ENCODE measurements at regions not wholly inside any gene's neighbourhood (a gene's known extent, or its start where the extent isn't known, plus 50 kb on each side); places are given as distances from the start of the nearest gene placed in this dataset.
"Not testable (repeated sequence)": the region's sequence is repeated elsewhere in the genome, so short reads cannot be mapped to it uniquely, and the experiment has no call there.

DNA sequence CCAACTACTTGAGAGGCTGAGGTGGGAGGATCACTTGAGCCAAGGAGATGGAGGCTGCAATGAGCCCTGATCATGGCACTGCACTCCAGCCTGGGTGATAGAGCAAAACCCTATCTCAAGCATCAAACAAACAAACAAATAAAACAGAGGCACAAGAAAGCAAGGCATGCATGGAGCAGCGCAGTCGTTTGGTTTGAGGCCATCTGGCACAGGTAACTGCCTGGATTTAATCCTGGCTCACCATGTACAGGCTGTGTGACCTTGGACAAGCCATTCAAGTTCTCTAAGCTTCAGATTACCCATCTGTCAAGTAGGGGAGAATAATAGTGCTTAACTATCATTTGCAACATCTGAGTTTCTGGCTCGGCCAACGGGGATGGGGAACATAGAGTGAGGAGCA is 270.3 kb upstream of the TEKT4 start:
- H3K9me3 ChIP-seq (ENCODE audit: control insufficient read depth, low read length); H3K36me3 ChIP-seq (ENCODE audit: control insufficient read depth, insufficient read depth, low read length); H3K27ac ChIP-seq (ENCODE audit: low read depth, low read length, severe bottlenecking); H3K4me1 ChIP-seq (ENCODE audit: control insufficient read depth, insufficient read depth, low read length, poor library complexity, severe bottlenecking); H3K4me3 ChIP-seq (ENCODE audit: extremely low read depth, insufficient read depth, low read length, poor library complexity, severe bottlenecking): not testable (repeated sequence)
- 89% methylated on average over 2 of the region's 4 CpGs; no CpG with 5 or more reads in 1 of the 2 experiments for WGBS, 2 experiments (ENCODE audit: insufficient coverage in 2 of 2)

DNA sequence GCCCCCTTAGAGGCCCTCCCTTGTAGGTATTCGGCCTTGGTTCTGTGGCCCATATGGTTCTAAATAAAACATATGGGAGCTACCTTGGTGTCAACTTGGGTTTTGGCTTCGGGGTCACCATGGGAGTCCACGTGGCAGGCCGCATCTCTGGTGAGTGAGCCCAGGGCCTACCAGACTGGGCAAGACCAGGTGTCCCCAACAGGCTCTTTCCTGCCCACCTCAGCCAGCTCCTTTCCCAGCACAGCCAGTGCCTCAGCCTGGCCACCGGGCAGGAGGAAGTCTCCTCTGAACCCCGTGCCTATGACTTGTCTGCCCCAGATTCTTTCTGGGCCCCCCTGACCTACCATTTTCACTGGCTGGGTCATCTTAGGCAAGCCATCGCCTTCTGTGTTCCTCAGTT is 268.8 kb upstream of the TEKT4 start:
- Histone ChIP-seq H3K9me3 (ENCODE audit: control insufficient read depth, low read length) (peaks cover 12% of the 10 kb centered on the region), H3K4me3 (ENCODE audit: extremely low read depth, insufficient read depth, low read length, poor library complexity, severe bottlenecking) (no peak overlapping the region), H3K27ac (ENCODE audit: low read depth, low read length, severe bottlenecking) (no peak overlapping the region), H3K4me1 (ENCODE audit: control insufficient read depth, insufficient read depth, low read length, poor library complexity, severe bottlenecking) (no peaks in the 10 kb centered on the region), H3K36me3 (ENCODE audit: control insufficient read depth, insufficient read depth, low read length) (no peaks in the 10 kb centered on the region)
- 70 to 80% methylated on average over 6 of the region's 7 CpGs for WGBS, 2 experiments (ENCODE audit: insufficient coverage in 2 of 2)

DNA sequence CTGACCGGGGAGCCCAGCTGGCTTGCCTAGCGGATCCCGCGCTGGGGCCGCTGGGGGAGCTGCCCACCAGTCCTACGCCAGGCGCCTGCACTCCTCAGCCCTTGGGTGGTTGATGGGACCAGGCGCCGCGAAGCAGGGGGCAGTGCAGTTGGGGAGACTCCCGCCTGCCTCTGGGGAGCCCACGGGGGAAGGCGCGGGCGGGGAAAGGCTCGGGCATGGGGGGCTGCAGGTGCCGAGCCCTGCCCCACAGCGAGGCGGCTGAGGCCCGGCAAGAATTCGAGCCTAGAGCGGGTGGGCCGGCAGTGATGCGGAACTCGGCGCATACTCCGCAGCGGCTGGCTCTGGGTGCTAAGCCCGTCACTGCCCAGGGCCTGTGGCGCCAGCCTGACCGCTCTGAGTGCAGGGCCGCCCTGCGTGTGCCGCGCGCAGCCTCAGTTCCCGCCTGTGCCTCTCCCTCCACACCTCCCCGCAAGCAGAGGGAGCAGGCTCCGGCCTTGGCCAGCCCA is 249.1 kb upstream of the TEKT4 start:
- H3K4me1 ChIP-seq (ENCODE audit: control insufficient read depth, insufficient read depth, low read length, poor library complexity, severe bottlenecking) = no peaks in the 10 kb centered on the region
- H3K4me3 ChIP-seq (ENCODE audit: extremely low read depth, insufficient read depth, low read length, poor library complexity, severe bottlenecking) = no peak overlapping the region
- no peak overlapping the region for H3K27ac ChIP-seq (ENCODE audit: low read depth, low read length, severe bottlenecking)
- peaks cover 7% of the 10 kb centered on the region for H3K9me3 ChIP-seq (ENCODE audit: control insufficient read depth, low read length)
- 92 to 93% methylated on average over 23 to 32 of the region's 39 CpGs for WGBS, 2 experiments (ENCODE audit: insufficient coverage in 2 of 2)
- no peaks in the 10 kb centered on the region for H3K36me3 ChIP-seq (ENCODE audit: control insufficient read depth, insufficient read depth, low read length)

DNA sequence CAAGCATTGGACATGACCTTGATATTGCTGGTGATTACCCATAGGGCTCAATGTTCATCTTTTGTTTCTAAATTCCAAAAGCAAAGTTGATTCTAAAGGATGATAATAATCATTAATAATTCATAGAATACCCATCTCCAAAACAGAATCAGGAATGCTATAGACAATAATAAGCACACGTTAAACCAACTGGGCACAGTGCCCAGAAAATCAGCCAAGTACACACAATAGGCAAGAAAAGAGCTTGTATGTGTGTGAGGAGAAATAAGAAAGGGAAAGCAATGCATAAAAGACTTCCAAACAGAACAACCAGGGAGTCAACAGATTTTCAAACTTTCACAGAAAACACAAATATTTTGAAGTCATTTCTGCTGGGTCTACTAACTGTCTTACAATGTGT is 242.3 kb upstream of the TEKT4 start:
- H3K4me1 ChIP-seq (ENCODE audit: control insufficient read depth, insufficient read depth, low read length, poor library complexity, severe bottlenecking); H3K4me3 ChIP-seq (ENCODE audit: extremely low read depth, insufficient read depth, low read length, poor library complexity, severe bottlenecking); H3K9me3 ChIP-seq (ENCODE audit: control insufficient read depth, low read length); H3K36me3 ChIP-seq (ENCODE audit: control insufficient read depth, insufficient read depth, low read length); H3K27ac ChIP-seq (ENCODE audit: low read depth, low read length, severe bottlenecking): not testable (repeated sequence)
- no CpG with 5 or more reads among the region's 1 CpG for WGBS, 2 experiments (ENCODE audit: insufficient coverage in 2 of 2)

DNA sequence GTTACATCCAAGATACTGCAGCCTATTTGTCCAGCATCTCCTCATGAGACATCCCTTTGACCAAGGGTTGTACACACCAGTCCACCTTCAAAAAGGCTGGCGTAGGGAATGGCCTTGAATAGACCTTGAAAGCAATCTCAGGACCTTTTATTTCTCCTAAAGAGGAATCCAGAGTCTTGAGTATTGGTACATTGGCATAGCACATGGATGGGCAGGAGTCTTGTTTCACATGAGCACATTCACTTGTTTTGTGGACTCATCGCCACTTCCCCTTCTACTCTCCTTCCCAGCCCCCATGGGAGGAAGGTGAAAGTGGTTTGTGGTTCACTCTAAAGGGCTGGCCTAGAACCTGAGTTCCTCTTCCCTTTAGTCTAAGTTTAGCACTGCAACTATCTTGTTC is 229.8 kb upstream of the TEKT4 start:
- not testable (repeated sequence) for H3K36me3 ChIP-seq (ENCODE audit: control insufficient read depth, insufficient read depth, low read length); H3K9me3 ChIP-seq (ENCODE audit: control insufficient read depth, low read length); H3K4me3 ChIP-seq (ENCODE audit: extremely low read depth, insufficient read depth, low read length, poor library complexity, severe bottlenecking); H3K27ac ChIP-seq (ENCODE audit: low read depth, low read length, severe bottlenecking); H3K4me1 ChIP-seq (ENCODE audit: control insufficient read depth, insufficient read depth, low read length, poor library complexity, severe bottlenecking)
- WGBS, 2 experiments (ENCODE audit: insufficient coverage in 2 of 2) = 83% methylated on average over 1 of the region's 2 CpGs; no CpG with 5 or more reads in 1 of the 2 experiments

DNA sequence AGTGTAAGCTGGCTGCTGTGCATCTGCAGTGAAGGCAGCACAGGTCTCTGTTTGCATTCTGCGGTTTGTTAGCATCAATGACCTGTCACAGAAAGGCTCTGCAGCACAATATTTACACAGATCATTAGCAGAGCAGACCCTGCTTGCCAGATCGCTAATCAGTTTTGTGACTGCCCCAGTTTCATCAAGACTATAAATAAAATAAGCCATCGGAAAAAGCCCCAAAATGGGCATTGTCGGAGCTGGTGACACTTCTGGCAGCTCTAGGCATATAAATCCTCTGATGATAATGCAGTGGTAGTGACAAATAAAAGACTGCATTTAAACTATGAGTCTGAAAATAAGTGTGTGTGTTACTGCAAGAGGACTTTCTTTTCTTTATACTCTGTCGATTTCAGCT is 219.1 kb upstream of the TEKT4 start:
- H3K4me3 ChIP-seq (ENCODE audit: extremely low read depth, insufficient read depth, low read length, poor library complexity, severe bottlenecking); H3K36me3 ChIP-seq (ENCODE audit: control insufficient read depth, insufficient read depth, low read length); H3K9me3 ChIP-seq (ENCODE audit: control insufficient read depth, low read length); H3K27ac ChIP-seq (ENCODE audit: low read depth, low read length, severe bottlenecking); H3K4me1 ChIP-seq (ENCODE audit: control insufficient read depth, insufficient read depth, low read length, poor library complexity, severe bottlenecking): not testable (repeated sequence)
- WGBS, 2 experiments (ENCODE audit: insufficient coverage in 2 of 2) = 56 to 80% methylated on average over 1 of the region's 5 CpGs

DNA sequence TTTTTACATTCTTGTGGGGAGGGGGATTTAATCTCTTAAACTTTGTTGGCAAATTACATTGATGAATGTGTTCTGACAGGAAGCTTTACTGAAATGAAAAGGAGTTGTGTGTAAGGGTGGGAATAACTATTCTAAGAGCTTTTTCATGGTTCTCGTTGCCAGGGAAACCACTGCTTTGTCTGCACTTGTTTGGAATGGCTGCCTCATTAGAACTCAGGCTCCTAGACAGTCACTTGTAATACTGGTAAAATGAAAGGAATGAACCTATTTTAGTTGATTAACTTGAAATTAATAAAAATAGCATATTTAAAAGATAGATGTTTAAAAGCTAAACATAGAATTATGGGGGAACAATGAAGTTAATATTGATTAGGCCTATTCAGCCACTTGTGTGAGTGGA is 201.4 kb upstream of the TEKT4 start:
- not testable (repeated sequence) for H3K36me3 ChIP-seq (ENCODE audit: control insufficient read depth, insufficient read depth, low read length); H3K4me3 ChIP-seq (ENCODE audit: extremely low read depth, insufficient read depth, low read length, poor library complexity, severe bottlenecking); H3K4me1 ChIP-seq (ENCODE audit: control insufficient read depth, insufficient read depth, low read length, poor library complexity, severe bottlenecking); H3K27ac ChIP-seq (ENCODE audit: low read depth, low read length, severe bottlenecking); H3K9me3 ChIP-seq (ENCODE audit: control insufficient read depth, low read length)
- WGBS, 2 experiments (ENCODE audit: insufficient coverage in 2 of 2) = no CpG with 5 or more reads among the region's 1 CpG

DNA sequence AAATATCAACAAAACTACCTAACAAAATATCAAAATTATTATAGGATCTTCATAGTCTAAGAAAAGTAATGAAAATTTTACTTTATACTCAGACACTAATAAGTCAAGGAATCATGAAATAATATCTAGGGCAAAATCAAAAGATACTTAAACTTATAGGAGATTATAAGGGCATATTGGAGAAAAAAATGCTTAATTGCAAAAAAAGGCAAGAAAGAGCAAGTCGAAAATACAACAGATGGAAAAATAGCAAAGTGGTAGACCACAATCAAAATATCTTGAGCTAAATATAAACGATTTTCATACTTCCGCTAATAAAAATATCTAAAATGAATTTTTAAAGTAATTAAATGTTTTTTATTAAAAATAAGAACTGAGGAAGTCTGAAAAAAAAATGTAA is 177.0 kb upstream of the TEKT4 start:
- H3K27ac ChIP-seq (ENCODE audit: low read depth, low read length, severe bottlenecking); H3K9me3 ChIP-seq (ENCODE audit: control insufficient read depth, low read length); H3K4me1 ChIP-seq (ENCODE audit: control insufficient read depth, insufficient read depth, low read length, poor library complexity, severe bottlenecking); H3K4me3 ChIP-seq (ENCODE audit: extremely low read depth, insufficient read depth, low read length, poor library complexity, severe bottlenecking); H3K36me3 ChIP-seq (ENCODE audit: control insufficient read depth, insufficient read depth, low read length): not testable (repeated sequence)
- no CpG with 5 or more reads among the region's 3 CpGs for WGBS, 2 experiments (ENCODE audit: insufficient coverage in 2 of 2)

DNA sequence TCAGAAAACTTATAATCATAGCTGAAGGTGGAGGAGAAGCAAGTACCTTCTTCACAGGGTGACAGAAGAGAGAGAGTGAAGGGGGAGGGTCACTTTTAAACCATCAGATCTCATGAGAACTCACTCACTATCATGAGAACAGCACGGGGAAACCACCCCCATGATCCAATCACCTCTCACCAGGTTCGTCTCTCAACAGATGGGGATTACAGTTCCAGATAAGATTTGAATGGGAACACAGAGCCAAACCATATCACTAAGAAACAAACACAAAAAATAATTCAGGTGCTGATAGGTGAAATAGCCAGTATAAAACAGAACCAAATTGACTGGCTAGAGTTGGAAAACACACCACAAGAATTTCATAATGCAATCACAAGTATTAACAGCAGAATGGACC is 162.2 kb upstream of the TEKT4 start:
- H3K36me3 ChIP-seq (ENCODE audit: control insufficient read depth, insufficient read depth, low read length); H3K27ac ChIP-seq (ENCODE audit: low read depth, low read length, severe bottlenecking); H3K9me3 ChIP-seq (ENCODE audit: control insufficient read depth, low read length); H3K4me3 ChIP-seq (ENCODE audit: extremely low read depth, insufficient read depth, low read length, poor library complexity, severe bottlenecking); H3K4me1 ChIP-seq (ENCODE audit: control insufficient read depth, insufficient read depth, low read length, poor library complexity, severe bottlenecking): not testable (repeated sequence)
- WGBS, 2 experiments (ENCODE audit: insufficient coverage in 2 of 2) = no CpG with 5 or more reads among the region's 2 CpGs

DNA sequence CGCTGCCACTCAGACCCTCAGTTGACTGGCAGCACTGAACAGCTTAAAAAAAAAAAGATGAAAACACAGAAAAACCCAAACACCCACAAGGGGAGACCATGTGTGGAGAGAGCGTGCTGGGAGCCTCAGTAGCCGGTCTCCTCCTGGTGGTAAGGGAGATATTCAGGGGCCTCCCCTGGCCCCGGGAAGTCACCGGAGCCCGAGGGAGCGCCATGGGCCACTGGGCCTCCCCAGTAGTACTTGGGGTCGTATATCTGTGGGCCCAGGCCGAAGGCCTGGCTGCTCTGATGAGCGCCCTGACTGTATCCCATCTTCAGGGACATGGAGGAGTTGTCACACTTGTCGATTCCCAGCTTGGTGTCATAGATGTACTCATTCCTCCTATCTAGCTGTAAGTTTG is 145.7 kb upstream of the TEKT4 start:
- peaks cover 6% of the 10 kb centered on the region for H3K9me3 ChIP-seq (ENCODE audit: control insufficient read depth, low read length)
- H3K27ac ChIP-seq (ENCODE audit: low read depth, low read length, severe bottlenecking) = no peak overlapping the region
- H3K4me3 ChIP-seq (ENCODE audit: extremely low read depth, insufficient read depth, low read length, poor library complexity, severe bottlenecking) = no peak overlapping the region
- WGBS, 2 experiments (ENCODE audit: insufficient coverage in 2 of 2) = 76 to 78% methylated on average over 9 of the region's 11 CpGs
- H3K4me1 ChIP-seq (ENCODE audit: control insufficient read depth, insufficient read depth, low read length, poor library complexity, severe bottlenecking) = no peaks in the 10 kb centered on the region
- H3K36me3 ChIP-seq (ENCODE audit: control insufficient read depth, insufficient read depth, low read length) = no peaks in the 10 kb centered on the region

DNA sequence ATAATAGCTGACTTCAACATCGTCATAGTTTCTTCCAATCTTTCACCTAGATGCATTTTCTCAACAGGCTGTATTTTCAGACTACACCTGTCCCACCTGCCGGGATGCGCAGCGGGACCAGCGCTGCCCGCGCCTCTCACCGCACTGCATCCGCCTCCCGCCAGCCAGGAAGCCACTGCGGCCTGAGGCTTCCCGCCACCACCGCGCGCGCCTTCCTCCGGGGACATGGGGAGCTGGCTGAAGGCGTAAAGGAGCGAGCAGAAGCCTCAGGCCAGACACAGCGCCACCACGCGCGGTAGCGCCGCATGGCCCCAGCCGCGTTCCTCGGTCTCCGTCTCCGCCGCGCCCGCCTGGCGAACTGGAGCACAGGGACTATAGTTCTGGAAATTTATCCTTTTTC is 135.7 kb upstream of the TEKT4 start:
- H3K27ac ChIP-seq (ENCODE audit: low read depth, low read length, severe bottlenecking); H3K4me3 ChIP-seq (ENCODE audit: extremely low read depth, insufficient read depth, low read length, poor library complexity, severe bottlenecking); H3K9me3 ChIP-seq (ENCODE audit: control insufficient read depth, low read length); H3K36me3 ChIP-seq (ENCODE audit: control insufficient read depth, insufficient read depth, low read length); H3K4me1 ChIP-seq (ENCODE audit: control insufficient read depth, insufficient read depth, low read length, poor library complexity, severe bottlenecking): not testable (repeated sequence)
- WGBS, 2 experiments (ENCODE audit: insufficient coverage in 2 of 2) = 90 to 94% methylated on average over 10 to 25 of the region's 34 CpGs

DNA sequence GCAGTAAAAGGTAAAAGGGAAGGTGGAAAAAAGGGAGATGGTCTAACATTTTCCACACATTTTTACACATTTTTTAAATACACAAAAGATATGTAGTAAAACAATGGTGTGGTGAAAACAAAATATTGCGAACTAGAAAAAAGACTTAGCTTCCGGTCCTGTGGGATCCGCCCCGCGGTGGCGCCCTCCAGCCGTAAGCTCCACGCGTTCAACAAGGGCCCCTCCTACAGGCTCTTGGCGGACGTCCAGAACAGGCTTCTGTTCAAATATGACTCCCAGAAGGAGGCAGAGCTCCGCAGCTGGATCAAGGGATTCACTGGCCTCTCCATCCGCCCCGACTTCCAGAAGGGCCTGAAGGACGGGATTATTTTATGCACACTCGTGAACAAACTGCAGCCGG is 134.1 kb upstream of the TEKT4 start:
- not testable (repeated sequence) for H3K27ac ChIP-seq (ENCODE audit: low read depth, low read length, severe bottlenecking); H3K36me3 ChIP-seq (ENCODE audit: control insufficient read depth, insufficient read depth, low read length); H3K4me1 ChIP-seq (ENCODE audit: control insufficient read depth, insufficient read depth, low read length, poor library complexity, severe bottlenecking); H3K9me3 ChIP-seq (ENCODE audit: control insufficient read depth, low read length); H3K4me3 ChIP-seq (ENCODE audit: extremely low read depth, insufficient read depth, low read length, poor library complexity, severe bottlenecking)
- WGBS, 2 experiments (ENCODE audit: insufficient coverage in 2 of 2) = 97% methylated on average over 6 to 11 of the region's 17 CpGs
